ENCODE measurements at regions not wholly inside any gene's neighbourhood (a gene's known extent, or its start where the extent isn't known, plus 50 kb on each side); places are given as distances from the start of the nearest gene placed in this dataset.

DNA sequence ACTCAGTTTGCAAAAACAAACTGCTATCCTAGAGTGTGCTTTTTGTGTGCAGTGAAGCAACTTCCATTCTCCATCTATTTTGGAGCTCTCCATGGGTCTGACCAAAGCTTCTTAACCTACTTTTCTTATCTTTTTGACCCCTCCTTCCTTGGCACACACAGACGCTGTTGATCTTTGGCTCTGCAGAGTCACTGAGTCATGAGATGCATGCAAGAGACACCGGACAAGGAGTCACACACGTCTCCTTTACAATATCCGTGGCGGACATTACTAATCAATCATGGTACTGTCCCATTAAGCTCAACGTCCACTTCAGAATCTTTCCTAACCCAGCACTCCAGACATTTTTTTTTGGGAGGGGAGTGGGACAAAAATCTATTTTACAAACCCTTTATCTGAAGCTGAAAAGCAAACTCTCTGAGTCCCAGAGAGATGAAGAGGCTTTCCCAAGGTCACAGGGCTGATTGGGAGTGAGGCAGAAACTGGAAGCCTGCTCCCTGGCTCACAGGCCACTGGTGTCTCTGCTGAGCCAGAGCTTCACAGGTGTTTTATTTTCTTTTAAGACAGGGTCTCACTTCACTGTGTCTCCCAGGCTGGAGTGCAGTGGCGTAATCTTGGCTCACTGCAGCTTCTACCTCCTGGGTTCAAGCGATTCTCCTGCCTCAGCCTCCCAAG, 165.8 kb upstream of the SYT13 start:
- Histone ChIP-seq H3K9ac (ENCODE audit: low read length) (no peak overlapping the region), H3K4me1 (ENCODE audit: control insufficient read depth, low read depth, low read length) (no peaks in the 10 kb centered on the region), H3K27ac (ENCODE audit: low read length) (no peak overlapping the region)

DNA sequence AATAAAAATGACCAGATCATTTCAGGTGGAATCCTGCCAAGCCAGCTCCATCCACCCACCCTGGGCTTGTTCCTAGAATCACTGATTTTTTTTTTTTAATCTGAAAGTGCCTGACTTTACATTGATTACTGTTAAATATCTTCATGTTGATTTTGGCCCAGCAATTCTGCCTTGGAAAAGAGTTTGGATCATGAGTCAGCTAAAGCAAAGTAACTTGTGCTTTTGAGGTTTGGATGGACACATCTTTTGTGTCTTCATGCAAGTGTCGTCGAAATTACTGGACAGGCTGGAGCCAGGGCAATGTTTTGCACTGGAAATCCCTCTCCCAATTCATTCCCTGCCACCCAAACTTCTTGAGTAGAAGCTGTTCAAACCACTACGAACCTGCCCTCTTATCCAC, 164.0 kb upstream of the SYT13 start:
- no peaks in the 10 kb centered on the region for H3K36me3 ChIP-seq (ENCODE audit: control insufficient read depth, low read depth, low read length)
- H3K9ac ChIP-seq (ENCODE audit: low read length), result no peak overlapping the region
- H3K4me1 ChIP-seq (ENCODE audit: control insufficient read depth, low read depth, low read length), result no peaks in the 10 kb centered on the region
- H3K9me3 ChIP-seq (ENCODE audit: control insufficient read depth, low read depth, low read length), result no peaks in the 10 kb centered on the region
- no peak overlapping the region for H3K4me3 ChIP-seq (ENCODE audit: low read length)
- H3K27ac ChIP-seq (ENCODE audit: low read length), result no peak overlapping the region
- no peaks in the 10 kb centered on the region for H3K27me3 ChIP-seq (ENCODE audit: control insufficient read depth, insufficient read depth, low read length)

More for the DNA sequence above, 165.8 kb upstream of the SYT13 start:
- H3K27me3 ChIP-seq (ENCODE audit: control insufficient read depth, insufficient read depth, low read length), result no peaks in the 10 kb centered on the region
- no peaks in the 10 kb centered on the region for H3K36me3 ChIP-seq (ENCODE audit: control insufficient read depth, low read depth, low read length)
- H3K4me3 ChIP-seq (ENCODE audit: low read length), result no peak overlapping the region
- no peaks in the 10 kb centered on the region for H3K9me3 ChIP-seq (ENCODE audit: control insufficient read depth, low read depth, low read length)

DNA sequence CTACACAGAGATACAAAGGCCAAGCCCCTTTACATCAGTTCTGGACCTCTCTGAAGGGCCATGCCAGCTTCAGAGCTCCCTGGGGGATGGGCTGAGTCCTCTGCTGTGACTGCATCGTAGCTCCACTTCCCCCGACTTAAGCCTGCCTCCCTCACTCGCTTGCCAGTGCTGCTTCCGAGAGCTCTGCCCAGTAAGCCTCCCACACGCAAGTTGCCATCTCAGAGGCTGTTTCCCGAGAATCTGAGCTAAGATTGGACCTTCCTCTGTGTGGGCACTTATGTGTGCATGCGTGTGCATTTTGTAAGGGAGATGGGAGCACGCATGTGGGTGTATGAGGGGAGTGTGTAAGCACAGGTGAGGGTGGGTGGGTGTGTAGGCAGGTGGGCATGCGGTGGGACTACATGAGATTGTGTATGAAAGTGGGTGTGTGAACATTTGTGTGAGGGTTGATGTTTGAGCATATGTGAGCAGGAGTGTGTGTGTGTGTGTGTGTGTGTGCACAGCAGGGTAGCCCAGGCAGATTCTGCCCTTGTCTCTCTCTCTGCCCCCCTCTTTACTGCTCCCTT, 163.0 kb upstream of the SYT13 start:
- Histone ChIP-seq H3K27me3 (ENCODE audit: control insufficient read depth, insufficient read depth, low read length) (no peaks in the 10 kb centered on the region), H3K27ac (ENCODE audit: low read length) (no peak overlapping the region)

DNA sequence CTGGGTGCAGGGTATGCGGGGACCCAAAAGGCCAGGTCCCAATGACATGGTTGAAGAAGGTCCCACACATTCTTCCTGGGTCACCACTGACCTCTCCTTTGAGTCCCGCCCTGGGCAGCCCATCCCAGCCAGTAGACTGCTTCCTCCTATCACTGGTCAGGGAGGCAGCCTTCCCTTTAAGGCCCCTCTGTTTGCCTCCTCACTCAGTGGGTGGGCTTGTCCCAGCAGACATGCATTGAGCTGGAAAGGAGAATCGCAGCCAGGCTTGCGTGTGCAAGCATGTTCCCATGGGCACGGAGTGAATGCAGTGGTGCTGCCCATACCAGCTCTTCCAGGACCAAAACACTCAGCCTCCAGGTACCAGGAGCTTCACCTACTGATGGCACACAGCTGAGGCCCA, 162.4 kb upstream of the SYT13 start:
- Histone ChIP-seq H3K27me3 (ENCODE audit: control insufficient read depth, insufficient read depth, low read length) (no peaks in the 10 kb centered on the region), H3K9me3 (ENCODE audit: control insufficient read depth, low read depth, low read length) (no peaks in the 10 kb centered on the region), H3K4me3 (ENCODE audit: low read length) (no peak overlapping the region)

More for the DNA sequence above, 163.0 kb upstream of the SYT13 start:
- Histone ChIP-seq H3K4me1 (ENCODE audit: control insufficient read depth, low read depth, low read length) (no peaks in the 10 kb centered on the region), H3K9me3 (ENCODE audit: control insufficient read depth, low read depth, low read length) (no peaks in the 10 kb centered on the region), H3K9ac (ENCODE audit: low read length) (no peak overlapping the region), H3K4me3 (ENCODE audit: low read length) (no peak overlapping the region), H3K36me3 (ENCODE audit: control insufficient read depth, low read depth, low read length) (no peaks in the 10 kb centered on the region)

DNA sequence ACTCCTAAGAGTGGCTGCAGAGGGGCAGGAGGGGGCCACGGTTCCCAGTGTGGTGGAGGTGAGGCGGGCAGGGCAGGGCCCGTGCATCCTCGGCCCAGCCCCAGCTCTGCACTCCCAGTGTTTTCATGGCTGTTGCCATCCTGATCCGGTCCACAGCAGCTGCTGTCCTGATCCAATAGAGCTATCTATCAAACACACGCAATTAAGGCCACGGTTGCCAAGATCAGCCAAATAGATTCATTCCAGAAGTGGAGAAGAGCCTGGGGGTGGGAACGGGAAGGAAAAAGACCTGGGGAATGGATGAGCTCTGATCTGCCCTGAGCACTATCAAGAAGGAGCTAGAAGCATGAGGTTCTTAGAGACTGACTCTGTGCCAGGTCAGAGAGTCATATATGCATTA, 160.9 kb upstream of the SYT13 start:
- no peaks in the 10 kb centered on the region for H3K9me3 ChIP-seq (ENCODE audit: control insufficient read depth, low read depth, low read length)
- H3K27me3 ChIP-seq (ENCODE audit: control insufficient read depth, insufficient read depth, low read length), result no peaks in the 10 kb centered on the region
- no peak overlapping the region for H3K9ac ChIP-seq (ENCODE audit: low read length)
- H3K4me1 ChIP-seq (ENCODE audit: control insufficient read depth, low read depth, low read length), result no peaks in the 10 kb centered on the region
- no peaks in the 10 kb centered on the region for H3K36me3 ChIP-seq (ENCODE audit: control insufficient read depth, low read depth, low read length)
- H3K27ac ChIP-seq (ENCODE audit: low read length), result no peak overlapping the region
- no peak overlapping the region for H3K4me3 ChIP-seq (ENCODE audit: low read length)

More for the DNA sequence above, 162.4 kb upstream of the SYT13 start:
- Histone ChIP-seq H3K4me1 (ENCODE audit: control insufficient read depth, low read depth, low read length) (no peaks in the 10 kb centered on the region), H3K27ac (ENCODE audit: low read length) (no peak overlapping the region), H3K9ac (ENCODE audit: low read length) (no peak overlapping the region), H3K36me3 (ENCODE audit: control insufficient read depth, low read depth, low read length) (no peaks in the 10 kb centered on the region)

DNA sequence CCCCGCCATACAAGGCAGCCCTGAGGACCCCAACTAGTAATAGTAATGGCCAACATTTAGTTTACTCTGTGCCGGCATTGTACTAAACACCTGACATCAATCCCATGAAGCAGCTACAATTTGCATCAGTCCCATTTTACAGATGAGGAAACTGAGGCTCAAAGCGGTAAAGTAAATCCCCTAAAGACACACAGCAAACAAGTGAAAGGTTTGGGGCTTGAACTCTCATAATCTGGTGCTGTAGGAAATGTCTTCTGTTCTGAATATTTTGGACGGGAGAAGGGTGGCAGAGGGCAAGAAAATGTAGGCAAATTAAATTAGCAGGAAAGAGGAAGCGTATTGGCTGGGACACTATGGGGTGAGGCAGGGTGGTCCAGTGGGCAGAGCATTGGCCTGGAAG, 160.3 kb upstream of the SYT13 start:
- Histone ChIP-seq H3K9ac (ENCODE audit: low read length) (no peak overlapping the region), H3K27me3 (ENCODE audit: control insufficient read depth, insufficient read depth, low read length) (no peaks in the 10 kb centered on the region), H3K4me3 (ENCODE audit: low read length) (no peak overlapping the region), H3K9me3 (ENCODE audit: control insufficient read depth, low read depth, low read length) (no peaks in the 10 kb centered on the region), H3K4me1 (ENCODE audit: control insufficient read depth, low read depth, low read length) (no peaks in the 10 kb centered on the region), H3K27ac (ENCODE audit: low read length) (no peak overlapping the region), H3K36me3 (ENCODE audit: control insufficient read depth, low read depth, low read length) (no peaks in the 10 kb centered on the region)

- Histone ChIP-seq H3K9me3 (ENCODE audit: control insufficient read depth, low read depth, low read length) (no peaks in the 10 kb centered on the region), H3K27me3 (ENCODE audit: control insufficient read depth, insufficient read depth, low read length) (no peaks in the 10 kb centered on the region), H3K9ac (ENCODE audit: low read length) (no peak overlapping the region), H3K36me3 (ENCODE audit: control insufficient read depth, low read depth, low read length) (no peaks in the 10 kb centered on the region), H3K27ac (ENCODE audit: low read length) (no peak overlapping the region), H3K4me3 (ENCODE audit: low read length) (no peak overlapping the region), H3K4me1 (ENCODE audit: control insufficient read depth, low read depth, low read length) (no peaks in the 10 kb centered on the region)
Measured at GRCh38 chr11:45444796-45445195, 158.7 kb upstream of the SYT13 start.

GRCh38 chr11:45440111-45440510, 154.0 kb upstream of the SYT13 start:
- Histone ChIP-seq H3K36me3 (ENCODE audit: control insufficient read depth, low read depth, low read length) (no peaks in the 10 kb centered on the region), H3K9ac (ENCODE audit: low read length) (no peak overlapping the region), H3K4me1 (ENCODE audit: control insufficient read depth, low read depth, low read length) (no peaks in the 10 kb centered on the region), H3K4me3 (ENCODE audit: low read length) (no peak overlapping the region), H3K27me3 (ENCODE audit: control insufficient read depth, insufficient read depth, low read length) (no peaks in the 10 kb centered on the region), H3K9me3 (ENCODE audit: control insufficient read depth, low read depth, low read length) (no peaks in the 10 kb centered on the region), H3K27ac (ENCODE audit: low read length) (no peak overlapping the region)

DNA sequence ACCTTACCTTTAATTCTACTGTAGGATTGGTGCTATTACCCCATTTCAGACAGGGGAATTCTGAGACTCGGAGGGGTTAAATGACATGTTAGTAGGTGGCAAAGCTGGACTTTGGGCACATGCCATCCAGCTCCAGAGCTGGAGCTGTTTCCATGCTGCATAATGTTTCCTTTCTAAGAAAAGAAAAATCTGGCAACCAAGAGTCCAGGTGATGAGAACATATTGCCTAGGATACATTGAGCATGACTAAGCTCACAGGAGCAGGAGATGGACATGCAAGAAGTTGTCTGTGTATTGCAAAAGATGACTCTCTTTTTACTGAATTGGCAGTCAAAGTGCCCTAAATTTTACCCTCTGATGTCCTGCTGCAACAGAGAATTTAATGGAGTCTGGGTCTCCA, 150.8 kb upstream of the SYT13 start:
- Histone ChIP-seq H3K9me3 (ENCODE audit: control insufficient read depth, low read depth, low read length) (no peaks in the 10 kb centered on the region), H3K4me3 (ENCODE audit: low read length) (no peak overlapping the region), H3K27me3 (ENCODE audit: control insufficient read depth, insufficient read depth, low read length) (no peaks in the 10 kb centered on the region), H3K27ac (ENCODE audit: low read length) (no peak overlapping the region), H3K36me3 (ENCODE audit: control insufficient read depth, low read depth, low read length) (no peaks in the 10 kb centered on the region), H3K4me1 (ENCODE audit: control insufficient read depth, low read depth, low read length) (no peaks in the 10 kb centered on the region), H3K9ac (ENCODE audit: low read length) (no peak overlapping the region)

GRCh38 chr11:45436118-45436517, 150.0 kb upstream of the SYT13 start:
- H3K36me3 ChIP-seq (ENCODE audit: control insufficient read depth, low read depth, low read length), result no peaks in the 10 kb centered on the region
- no peak overlapping the region for H3K4me3 ChIP-seq (ENCODE audit: low read length)
- H3K27ac ChIP-seq (ENCODE audit: low read length), result no peak overlapping the region
- no peaks in the 10 kb centered on the region for H3K9me3 ChIP-seq (ENCODE audit: control insufficient read depth, low read depth, low read length)
- H3K27me3 ChIP-seq (ENCODE audit: control insufficient read depth, insufficient read depth, low read length), result no peaks in the 10 kb centered on the region
- H3K4me1 ChIP-seq (ENCODE audit: control insufficient read depth, low read depth, low read length), result peaks cover 4% of the 10 kb centered on the region
- no peak overlapping the region for H3K9ac ChIP-seq (ENCODE audit: low read length)

DNA sequence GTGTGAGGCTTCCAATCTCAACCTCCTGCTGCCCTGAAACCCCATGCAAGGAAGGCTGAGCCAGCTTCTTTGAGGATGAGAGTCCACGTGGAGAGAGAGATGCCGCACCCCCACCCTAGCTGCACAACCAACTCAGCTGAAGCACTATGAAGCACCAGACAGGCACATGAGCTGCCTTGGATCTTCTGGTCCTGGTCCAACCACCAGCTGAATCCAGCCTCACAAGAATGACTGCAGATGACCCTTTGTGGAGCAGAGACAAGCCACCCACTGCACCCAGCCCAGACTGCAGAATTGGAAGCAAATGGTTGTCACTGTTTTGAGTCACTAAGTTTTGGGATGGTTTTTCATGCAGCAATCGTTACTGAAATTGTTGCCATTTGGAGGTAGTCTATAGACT, 149.6 kb upstream of the SYT13 start:
- Histone ChIP-seq H3K9me3 (ENCODE audit: control insufficient read depth, low read depth, low read length) (no peaks in the 10 kb centered on the region), H3K27me3 (ENCODE audit: control insufficient read depth, insufficient read depth, low read length) (no peaks in the 10 kb centered on the region)

GRCh38 chr11:45432910-45433309, 146.8 kb upstream of the SYT13 start:
- H3K4me1 ChIP-seq (ENCODE audit: control insufficient read depth, low read depth, low read length), result peaks cover 5% of the 10 kb centered on the region
- H3K9ac ChIP-seq (ENCODE audit: low read length), result no peak overlapping the region
- no peaks in the 10 kb centered on the region for H3K36me3 ChIP-seq (ENCODE audit: control insufficient read depth, low read depth, low read length)
- H3K9me3 ChIP-seq (ENCODE audit: control insufficient read depth, low read depth, low read length), result no peaks in the 10 kb centered on the region
- H3K4me3 ChIP-seq (ENCODE audit: low read length), result no peak overlapping the region
- H3K27me3 ChIP-seq (ENCODE audit: control insufficient read depth, insufficient read depth, low read length), result no peaks in the 10 kb centered on the region
- H3K27ac ChIP-seq (ENCODE audit: low read length), result no peak overlapping the region

More for the DNA sequence above, 149.6 kb upstream of the SYT13 start:
- Histone ChIP-seq H3K27ac (ENCODE audit: low read length) (no peak overlapping the region), H3K9ac (ENCODE audit: low read length) (no peak overlapping the region), H3K4me1 (ENCODE audit: control insufficient read depth, low read depth, low read length) (peaks cover 5% of the 10 kb centered on the region), H3K36me3 (ENCODE audit: control insufficient read depth, low read depth, low read length) (no peaks in the 10 kb centered on the region), H3K4me3 (ENCODE audit: low read length) (no peak overlapping the region)
